ENCODE measurements at regions not wholly inside any gene's neighbourhood (a gene's known extent, or its start where the extent isn't known, plus 50 kb on each side); places are given as distances from the start of the nearest gene placed in this dataset.

- dilution Hi-C loops (cut with MboI; ENCODE audit: extremely low pct_ligation_motif_present, low sequenced_read_pairs), result no loop called here
- no peaks in the 10 kb centered on the region for H3K36me3 ChIP-seq (ENCODE audit: control insufficient read depth in 2 of 2, extremely low read depth in 1 of 2, insufficient read depth in 2 of 2, low read length in 2 of 2)
- intact Hi-C loops (cut with micrococcal nuclease), result no loop called here
- no TSS peak for BruUV-seq (replicated peaks)
- CTCF ChIA-PET, result no interaction called here
- no peaks in the 10 kb centered on the region for H3K9me1 ChIP-seq (replicated peaks; ENCODE audit: control insufficient read depth, extremely low read depth, insufficient read depth, low read length)
- H2AFZ ChIP-seq (ENCODE audit: low read depth, low read length), result no peak overlapping the region
- H3K79me2 ChIP-seq (ENCODE audit: control insufficient read depth, insufficient read depth, low read length), result no peaks in the 10 kb centered on the region
- H3K4me2 ChIP-seq (ENCODE audit: insufficient read depth, low read length), result no peak overlapping the region
- no peaks in the 10 kb centered on the region for H3K9me3 ChIP-seq (replicated peaks; ENCODE audit: control insufficient read depth, insufficient read depth, low read length)
- TF ChIP-seq MAX (IDR thresholded peaks at IDR 0.05; ENCODE audit: insufficient read depth, insufficient read length) (no peak), JUN (IDR thresholded peaks at IDR 0.05; ENCODE audit: borderline replicate concordance, insufficient read depth, insufficient read length, low read depth) (no peak), POLR2A (IDR thresholded peaks at IDR 0.05; ENCODE audit: low read depth, low read length) (no peak), EZH2 (IDR thresholded peaks at IDR 0.05; ENCODE audit: borderline replicate concordance, low read depth, low read length, severe bottlenecking) (no peak), FOS (IDR thresholded peaks at IDR 0.05; ENCODE audit: borderline replicate concordance, insufficient read depth, low read length) (no peak), CTCF (IDR thresholded peaks at IDR 0.05; ENCODE audit: extremely low read depth in 1 of 2, insufficient read depth in 1 of 2, low read depth in 1 of 2, low read length in 2 of 2) (no peak), GATA2 (IDR thresholded peaks at IDR 0.05; ENCODE audit: insufficient read depth, insufficient read length, low read depth, low read length) (no peak), POLR2AphosphoS5 (IDR thresholded peaks at IDR 0.05; ENCODE audit: insufficient read depth, low read depth, low read length) (no peak)
- H4K20me1 ChIP-seq (replicated peaks; ENCODE audit: control insufficient read depth, extremely low read depth, insufficient read depth, low read length), result no peaks in the 10 kb centered on the region
- no peaks in the 10 kb centered on the region for H3K27me3 ChIP-seq (ENCODE audit: control insufficient read depth in 2 of 2, insufficient read depth in 2 of 2, low read length in 2 of 2)
- POLR2A ChIA-PET, result no interaction called here
- H3K4me1 ChIP-seq (ENCODE audit: control insufficient read depth, extremely low read depth, insufficient read depth, low read length), result no peaks in the 10 kb centered on the region
- FAIRE-seq, result no peak
- no peak overlapping the region for H3K9ac ChIP-seq (replicated peaks; ENCODE audit: extremely low read depth, insufficient read depth, low read length)
- no peak overlapping the region for H3K27ac ChIP-seq (ENCODE audit: insufficient read depth, low read depth, low read length)
- no peak for DNase-seq (ENCODE audit: low read depth, low spot score)
- H3K4me3 ChIP-seq (replicated peaks in 1 of 3; ENCODE audit: insufficient read depth in 1 of 3, low read depth in 1 of 3, low read length in 3 of 3), result no peak overlapping the region
These were observed 637.8 kb upstream of the ADGRL3 start for GRCh38 chr4:60562334-60562733.
